SK-MEL-5 (cell line): ENCODE measurements at regions not wholly inside any gene's neighbourhood (a gene's known extent, or its start where the extent isn't known, plus 50 kb on each side); places are given as distances from the start of the nearest gene placed in this dataset.
A peak's percentile ranks its signal among the peaks of the same experiment; 100 is the strongest.
"Not testable (repeated sequence)": the region's sequence is repeated elsewhere in the genome, so short reads cannot be mapped to it uniquely, and the experiment has no call there.

Source experiments
- DNase-seq: peaks from one replicate; pipeline ENCODE4 v3.0.0-alpha.2; 2016; ENCODE audit warnings: low read depth, low spot score
- in situ Hi-C: cut with HindIII; loops from 2 replicates; pipeline ENCODE4 v1.10.0; 2016; ENCODE audit warnings: low sequenced_read_pairs, high pct_unique_total_duplicates, low pct_unique_long_range_greater_than_20kb

DNA sequence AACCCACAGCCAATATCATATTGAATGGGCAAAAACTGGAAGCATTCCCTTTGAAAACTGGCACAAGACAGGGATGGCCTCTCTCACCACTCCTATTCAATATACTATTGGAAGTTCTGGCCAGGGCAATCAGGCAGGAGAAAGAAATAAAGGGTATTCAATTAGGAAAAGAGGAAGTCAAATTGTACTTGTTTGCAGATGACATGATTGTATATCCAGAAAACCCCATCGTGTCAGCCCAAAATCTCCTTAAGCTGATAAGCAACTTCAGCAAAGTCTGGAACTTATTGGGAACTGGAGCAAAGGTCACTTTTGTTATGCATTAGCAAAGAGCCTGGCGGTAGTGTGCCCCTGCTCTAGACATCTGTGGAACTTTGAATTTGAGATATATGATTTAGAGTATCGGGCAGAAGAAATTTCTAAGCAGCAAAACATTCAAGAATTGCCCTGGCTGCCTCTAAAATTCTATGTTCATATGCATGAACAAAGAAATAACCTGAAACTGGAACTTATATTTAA is 53.4 kb upstream of the PSMA1 start:
- DNase-seq, in situ Hi-C loops: not testable (repeated sequence)

DNA sequence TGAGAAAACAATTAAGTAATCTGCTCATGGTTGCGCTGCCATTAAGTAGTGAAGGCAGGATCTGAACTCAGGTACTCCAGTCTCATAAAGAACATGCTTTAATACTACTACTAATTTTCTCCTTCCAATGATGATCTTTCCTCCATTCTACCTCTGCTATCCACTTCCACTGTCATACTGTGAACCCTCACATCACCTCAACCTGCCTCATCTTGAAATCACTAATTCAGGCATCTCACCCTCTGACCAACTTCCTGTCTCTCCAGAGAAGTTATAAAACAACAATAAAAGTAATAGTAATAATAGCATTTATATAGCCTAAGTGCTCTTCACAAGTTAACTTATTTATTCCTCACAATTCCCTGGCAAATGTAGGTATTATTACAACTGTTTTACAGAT is 57.1 kb upstream of the PSMA1 start:
- DNase-seq, result no peak
- in situ Hi-C loops, result no loop called here

DNA sequence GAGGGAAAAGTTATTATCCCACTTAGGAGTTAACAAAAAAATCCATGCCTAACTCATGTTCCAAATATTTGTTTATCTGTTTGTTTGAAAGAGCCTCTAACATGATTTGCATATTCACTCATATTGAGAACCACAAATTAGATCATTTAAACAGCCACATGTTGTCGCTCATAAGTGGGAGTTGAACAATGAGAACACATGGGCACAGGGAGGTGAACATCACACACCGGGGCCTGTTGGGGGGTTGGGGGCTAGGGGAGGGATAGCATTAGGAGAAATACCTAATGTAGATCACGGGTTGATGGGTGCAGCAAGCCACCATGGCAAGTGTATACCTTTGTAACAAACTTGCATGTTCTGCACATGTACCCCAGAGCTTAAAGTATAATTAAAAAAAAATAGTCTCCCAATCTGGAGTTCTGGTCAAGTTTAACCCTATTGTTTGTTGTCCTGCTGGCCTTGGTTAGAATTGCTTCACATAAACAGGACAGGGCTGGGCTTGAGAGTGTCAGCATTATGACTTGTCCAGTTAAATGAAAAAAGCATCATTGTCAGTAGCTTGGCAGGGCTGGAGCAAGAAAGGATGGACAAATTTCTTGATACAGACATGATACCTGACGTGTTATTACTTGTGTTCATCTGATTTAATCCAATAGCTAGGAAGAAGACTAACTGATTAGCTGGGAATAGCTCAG is 57.8 kb upstream of the PSMA1 start:
- no peak for DNase-seq
- in situ Hi-C loops, result no loop called here

DNA sequence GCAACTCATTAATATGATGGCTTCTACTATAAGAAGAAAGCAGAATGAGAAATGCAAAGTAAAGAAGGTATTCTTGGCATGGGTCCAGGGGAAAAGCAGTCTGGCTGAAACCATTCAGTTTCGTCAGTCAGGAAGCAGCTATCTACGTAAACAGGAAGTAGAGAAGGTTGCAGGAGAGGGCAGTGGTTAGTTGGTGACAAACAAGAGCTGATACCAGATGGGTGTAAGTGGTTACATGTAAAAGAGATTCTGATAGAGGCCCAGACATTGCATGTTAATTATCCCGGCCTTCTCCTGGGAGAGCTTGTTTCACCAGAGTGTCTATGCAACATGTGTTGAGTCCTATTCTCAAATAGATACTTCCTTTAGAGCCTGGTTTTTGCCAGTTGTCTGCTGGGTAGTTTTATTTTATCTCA is 58.4 kb upstream of the PSMA1 start:
- peak; percentile 54 for DNase-seq
- in situ Hi-C loops, result no loop called here

DNA sequence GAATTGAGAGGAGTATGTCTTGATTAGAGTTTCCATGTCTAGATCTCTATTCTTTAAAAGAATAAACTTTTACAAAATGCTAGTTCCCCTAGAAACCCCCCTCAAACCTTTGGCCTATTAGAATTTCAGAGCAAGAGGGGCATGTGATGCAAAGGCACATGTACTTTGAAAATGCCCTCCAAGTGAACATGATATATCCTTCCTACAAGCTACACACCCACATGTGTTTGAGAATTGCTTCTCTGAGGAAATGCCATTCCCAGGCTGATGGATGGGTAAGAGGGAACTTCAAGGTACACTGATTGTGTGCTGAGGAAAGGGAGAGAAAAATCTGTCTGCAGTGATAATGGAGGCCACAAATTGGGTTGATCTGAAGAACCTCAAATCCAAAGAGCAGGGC is 59.5 kb upstream of the PSMA1 start:
- in situ Hi-C loops, result no loop called here
- no peak for DNase-seq

DNA sequence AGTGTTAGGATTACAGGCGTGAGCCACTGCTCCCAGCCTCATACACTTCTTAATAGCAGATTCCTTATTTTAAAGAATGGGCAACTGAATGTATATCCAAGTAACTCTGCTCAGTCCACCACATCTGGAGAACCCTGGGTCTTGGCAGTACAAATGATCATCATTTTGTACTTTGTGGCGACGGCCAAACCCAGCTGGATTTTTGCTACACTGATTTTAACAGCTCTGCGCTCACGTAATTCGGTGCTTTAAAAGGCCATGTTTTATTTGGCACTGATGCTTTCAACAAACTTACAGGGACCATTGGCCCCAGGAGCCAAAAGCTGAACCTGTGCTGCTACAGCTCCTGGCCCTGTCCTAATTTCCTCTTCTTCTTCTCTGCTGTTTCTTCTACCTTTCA is 60.8 kb upstream of the PDE3B start:
- in situ Hi-C loops, result no loop called here

DNA sequence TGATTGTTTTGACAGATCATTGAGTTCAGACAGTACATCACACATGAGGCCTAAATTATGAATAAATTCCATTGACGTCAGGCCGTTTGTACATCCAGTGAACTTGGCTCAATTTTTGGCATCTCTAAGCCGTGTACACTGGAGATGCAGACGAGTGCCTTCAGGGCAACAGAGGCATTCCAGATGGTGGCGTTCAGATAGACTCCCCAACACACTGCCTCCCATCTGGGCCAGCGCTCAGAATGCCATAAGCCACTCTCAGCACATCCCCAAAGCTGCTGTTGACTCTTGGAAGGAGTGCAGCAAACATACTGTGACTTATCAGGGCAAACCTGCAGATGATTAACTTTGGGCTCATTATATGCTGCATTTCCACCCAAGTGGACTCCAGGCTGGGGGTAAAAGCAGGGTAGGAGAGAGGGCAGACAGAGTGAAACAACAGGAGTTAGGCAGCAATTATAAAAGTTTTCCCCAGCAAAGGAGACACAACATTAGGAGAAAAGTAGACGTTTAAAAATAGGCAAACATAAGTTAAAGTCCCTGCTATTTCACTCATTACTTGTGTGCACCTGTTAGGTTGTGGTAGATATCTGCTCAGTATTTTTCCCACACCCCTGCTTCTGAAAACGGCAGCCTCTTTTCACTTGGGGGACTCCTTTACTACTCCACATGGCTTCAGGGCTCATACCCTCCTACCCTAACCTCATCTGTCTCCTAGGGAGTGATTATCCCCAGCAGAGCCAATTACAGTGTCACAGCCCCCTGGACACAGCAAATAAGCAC is 60.2 kb upstream of the PDE3B start:
- in situ Hi-C loops, result no loop called here
- DNase-seq, result no peak

More for the DNA sequence above, 60.8 kb upstream of the PDE3B start:
- no peak for DNase-seq

DNA sequence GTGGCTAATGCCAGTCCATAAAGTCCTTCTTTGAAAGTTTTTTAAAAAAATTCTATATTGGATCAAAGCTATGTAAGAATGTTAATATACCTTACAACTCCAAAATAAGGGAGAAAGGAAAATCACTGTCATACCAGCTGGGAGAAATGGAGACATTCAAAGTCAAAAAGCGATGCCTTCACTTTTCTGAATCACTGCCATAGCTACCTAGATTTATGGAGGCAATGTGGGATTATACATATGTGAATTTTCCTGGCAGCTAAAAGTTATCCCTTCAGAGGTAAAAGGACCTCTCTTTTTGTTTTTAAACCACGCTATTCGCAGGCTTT is 59.6 kb upstream of the PDE3B start:
- no peak for DNase-seq
- in situ Hi-C loops, result no loop called here

DNA sequence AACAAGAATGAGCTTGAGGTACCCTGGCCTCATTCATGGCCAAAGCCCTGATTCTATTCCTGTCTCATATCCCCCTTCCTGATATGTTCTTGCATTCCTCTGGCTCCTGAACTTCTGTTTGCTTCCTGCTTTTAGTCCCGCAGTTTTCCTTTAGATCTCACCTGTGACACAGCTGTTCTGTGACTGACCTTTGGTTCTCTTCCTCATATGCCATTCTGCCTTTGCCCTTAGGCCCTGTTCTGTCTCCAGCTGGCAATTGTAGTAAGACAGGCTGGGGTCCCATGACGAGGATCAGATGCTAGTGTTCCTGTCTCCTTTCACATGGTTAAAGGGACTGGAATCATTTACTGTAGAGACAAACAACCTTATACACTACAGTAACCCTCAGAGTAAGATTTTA is 59.0 kb upstream of the PDE3B start:
- in situ Hi-C loops, result no loop called here
- peak; percentile 73 for DNase-seq

DNA sequence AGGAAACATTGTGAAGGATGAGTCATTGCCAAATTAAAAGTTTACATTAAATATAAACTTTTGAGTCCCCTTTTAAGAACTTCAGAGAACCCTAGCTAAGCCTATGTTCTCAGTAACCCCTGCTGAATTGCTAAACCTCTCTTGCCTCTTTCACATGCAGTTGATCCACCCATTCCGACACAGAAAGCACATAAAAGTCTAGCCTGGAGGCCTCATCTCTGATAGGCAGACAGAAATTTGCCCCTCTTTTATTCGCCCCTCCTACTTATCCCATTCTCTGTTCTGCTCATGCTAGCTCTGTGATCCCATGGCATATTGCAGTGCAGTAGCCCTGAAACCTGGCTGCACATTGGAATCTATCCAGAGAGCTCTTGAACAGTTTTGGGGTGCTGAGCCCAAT is 58.2 kb upstream of the PDE3B start:
- in situ Hi-C loops, result no loop called here
- peak; percentile 22 for DNase-seq

DNA sequence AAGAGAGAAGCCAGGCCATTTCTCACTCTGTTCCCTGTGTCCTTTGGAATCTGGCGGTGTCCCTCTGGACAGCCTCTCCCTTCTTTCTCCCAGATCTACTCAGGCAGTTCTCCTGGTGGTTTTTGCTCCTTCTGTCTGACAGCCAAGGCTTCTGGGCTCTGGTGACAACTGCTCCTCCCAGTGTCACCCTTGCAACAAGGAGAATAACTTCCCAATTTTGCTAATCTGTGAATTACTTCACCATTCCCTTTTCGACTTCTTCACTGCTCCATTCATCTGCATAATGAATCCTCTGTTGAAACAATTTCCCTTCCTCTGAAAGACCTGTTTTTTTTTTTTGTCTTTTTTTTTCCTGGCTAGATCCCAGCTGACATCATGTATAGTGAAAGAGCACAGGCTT is 56.3 kb upstream of the PDE3B start:
- in situ Hi-C loops, result no loop called here
- peak; percentile 36 for DNase-seq

DNA sequence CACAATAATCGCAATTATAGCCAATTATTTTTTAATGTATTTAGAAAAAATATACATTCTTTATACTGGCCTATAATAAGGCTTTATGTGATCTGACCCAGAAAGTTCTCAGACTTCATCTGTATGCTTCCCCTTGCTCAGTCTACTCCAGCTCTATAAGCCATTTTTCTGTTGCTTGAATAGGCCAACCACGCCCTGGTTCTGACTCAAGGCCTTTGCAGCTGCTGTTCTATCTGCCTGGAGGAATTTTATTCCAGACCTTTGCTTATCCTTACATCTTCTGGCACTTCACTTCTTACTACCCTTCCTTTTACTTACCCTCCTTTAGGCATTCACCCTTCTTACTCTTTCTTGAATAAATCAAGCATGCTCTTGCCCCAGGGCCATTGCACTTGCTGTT is 54.9 kb upstream of the PDE3B start:
- in situ Hi-C loops, result no loop called here
- no peak for DNase-seq

DNA sequence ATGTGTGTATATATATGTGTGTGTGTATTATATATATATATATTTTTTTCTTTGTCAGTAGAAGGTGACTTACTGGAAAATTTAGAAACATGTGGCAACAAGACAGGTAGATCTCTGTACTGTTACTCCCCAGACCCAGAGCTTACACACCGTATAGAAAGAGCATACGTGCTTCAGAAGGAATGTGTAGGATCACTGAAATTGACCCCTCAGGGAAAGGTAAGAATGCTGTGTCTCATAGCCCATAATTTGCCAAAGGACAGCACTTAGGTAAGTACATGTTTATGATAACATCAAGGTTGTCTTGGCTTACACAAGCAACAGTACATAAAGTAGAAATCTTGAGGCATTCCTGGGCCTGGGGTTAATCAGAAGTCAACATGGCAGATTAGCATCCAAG is 54.2 kb upstream of the PDE3B start:
- DNase-seq, result no peak
- in situ Hi-C loops, result no loop called here

DNA sequence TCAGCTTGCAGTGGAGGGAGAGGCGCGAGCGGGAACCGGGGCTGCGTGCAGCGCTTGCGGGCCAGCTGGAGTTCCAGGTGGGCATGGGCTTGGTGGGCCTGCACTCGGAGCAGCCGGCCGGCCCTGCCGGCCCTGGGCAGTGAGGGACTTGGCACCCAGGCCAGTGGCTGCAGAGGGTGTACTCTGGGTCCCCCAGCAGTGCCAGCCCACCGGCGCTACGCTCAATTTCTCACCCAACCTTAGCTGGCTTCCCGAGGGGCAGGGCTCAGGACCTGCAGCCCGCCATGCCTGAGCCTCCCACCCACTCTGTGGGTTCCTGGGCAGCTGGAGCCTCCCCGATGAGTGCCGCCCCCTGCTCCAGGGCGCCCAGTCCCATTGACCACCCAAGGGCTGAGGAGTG is 52.6 kb upstream of the PDE3B start:
- DNase-seq, in situ Hi-C loops: not testable (repeated sequence)

DNA sequence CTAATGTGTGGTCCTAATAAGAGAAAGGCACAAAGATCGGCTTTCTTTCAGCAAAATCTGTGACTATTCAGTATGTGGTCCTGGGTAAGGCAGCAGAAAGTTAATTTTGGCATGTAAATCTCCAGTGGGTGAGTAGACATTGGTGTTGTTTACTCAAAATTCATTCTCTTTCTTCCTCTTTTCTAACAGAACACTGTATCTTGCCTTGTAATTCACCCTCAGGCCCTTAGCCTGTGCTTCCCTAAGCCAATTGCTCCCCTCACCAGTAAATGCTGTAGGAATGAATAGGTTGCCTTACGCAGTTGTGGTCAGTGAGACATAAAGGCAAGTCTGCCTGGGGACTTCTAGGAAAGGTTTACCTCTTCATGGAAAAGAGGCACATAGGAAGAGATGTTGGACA is 49.9 kb upstream of the PDE3B start:
- peak; percentile 22 for DNase-seq
- in situ Hi-C loops, result no loop called here
